HCT116 (cell line): ENCODE measurements at regions not wholly inside any gene's neighbourhood (a gene's known extent, or its start where the extent isn't known, plus 50 kb on each side); places are given as distances from the start of the nearest gene placed in this dataset.

ENCODE experiments used
- ATAC-seq: fragments of 200-7000 bp; cut with Tn5 transposase; 2 replicates; pipeline ENCODE4 v1.9.1; 2020; ENCODE audit warnings: mild to moderate bottlenecking, moderate library complexity
- BruUV-seq: library from RNA; stranded (reverse); fragments of 400-500 nt; replicated peaks from 2 replicates; lab custom pipeline; 2021; lab: Mats Ljungman, UMichigan
- CTCF ChIA-PET: fragments of 300-600 bp; sonication (Branson Sonifier 250); formaldehyde crosslinking; loops from one replicate; lab custom pipeline; 2021; ENCODE audit warnings: antibody characterized with exemption; lab: Charles Lee
- POLR2A ChIA-PET: fragments of 300-600, 350-600 bp; sonication (Branson Sonifier 250); formaldehyde crosslinking; loops from one replicate; lab custom pipeline; 2021; ENCODE audit warnings: antibody characterized with exemption; lab: Charles Lee
- RAD21 ChIA-PET, 2 experiments: fragments of 300-600 bp; sonication (Branson Sonifier 250); formaldehyde crosslinking; loops; one replicate each; lab custom pipeline; 2023; ENCODE audit warnings: low total read pairs in 2 of 2; ENCODE audit not compliant: uncharacterized antibody in 2 of 2, unreplicated experiment in 2 of 2, low non-redundant PET in 1 of 2; lab: Charles Lee
- DNase-seq: peaks from one replicate; pipeline ENCODE4 v3.0.0-alpha.2; 2010; ENCODE audit warnings: low read depth, low spot score
- H2AFZ ChIP-seq: fragments of 200-600 bp; shearing (Covaris generic), sonication (generic); 2 replicates; pipeline ENCODE4 v1.6.1; 2017; ENCODE audit warnings: low read depth, mixed run types, mixed read lengths, antibody characterized with exemption, low read length; ENCODE audit not compliant: poor library complexity, severe bottlenecking
- H3K27ac ChIP-seq: 2 replicates; pipeline ENCODE4 v1.5.1; 2012; ENCODE audit warnings: low read depth, low read length
- H3K27me3 ChIP-seq: fragments of 200-600 bp; sonication (generic); 2 replicates; pipeline ENCODE4 v1.6.1; 2016; ENCODE audit warnings: mixed run types, low read length, mixed read lengths; ENCODE audit not compliant: insufficient read depth
- H3K36me3 ChIP-seq, 2 experiments: fragments of 200-500 bp in 1 of 2; fragments of 200-600 bp in 1 of 2; sonication (Bioruptor generic) in 1 of 2; sonication (generic) in 1 of 2; 2 replicates each; pipeline versions ENCODE4 v1.5.1 to v1.6.1; 2014 to 2016; ENCODE audit warnings: low read length in 2 of 2, inconsistent platforms in 1 of 2, mixed read lengths in 1 of 2, mixed run types in 1 of 2; ENCODE audit not compliant: insufficient read depth in 2 of 2, control insufficient read depth in 1 of 2
- H3K4me1 ChIP-seq, 2 experiments: fragments of 200-600 bp in 1 of 2; sonication (generic) in 1 of 2; 2 replicates each; pipeline versions ENCODE4 v1.5.1 to v1.6.1; 2012 to 2017; ENCODE audit warnings: low read length in 2 of 2, inconsistent platforms in 1 of 2, mild to moderate bottlenecking in 1 of 2, mixed read lengths in 1 of 2, mixed run types in 1 of 2, moderate library complexity in 1 of 2; ENCODE audit not compliant: insufficient read depth in 2 of 2, control insufficient read depth in 1 of 2
- H3K4me2 ChIP-seq: fragments of 200-600 bp; sonication (generic); 2 replicates; pipeline ENCODE4 v1.6.1; 2017; ENCODE audit warnings: mixed run types, low read length, mixed read lengths
- H3K4me3 ChIP-seq, 2 experiments: fragments of 200-600 bp in 1 of 2; sonication (generic) in 1 of 2; replicated peaks in 1 of 2; 2 replicates each; pipeline ENCODE4 v1.5.1; 2011 to 2016; ENCODE audit warnings: low read length in 2 of 2, control low read depth in 1 of 2, low read depth in 1 of 2, mild to moderate bottlenecking in 1 of 2, mixed read lengths in 1 of 2, mixed run types in 1 of 2
- H3K79me2 ChIP-seq: fragments of 200-600 bp; sonication (generic); 2 replicates; pipeline ENCODE4 v1.6.1; 2017; ENCODE audit warnings: mild to moderate bottlenecking, mixed run types, low read length, moderate library complexity, mixed read lengths; ENCODE audit not compliant: insufficient read depth
- H3K9ac ChIP-seq: fragments of 200-600 bp; sonication (generic); 2 replicates; pipeline ENCODE4 v1.6.1; 2016; ENCODE audit warnings: low read length, mixed read lengths
- H3K9me2 ChIP-seq: fragments of 200-600 bp; sonication (generic), shearing (Covaris generic); 2 replicates; pipeline ENCODE4 v1.6.1; 2017; ENCODE audit warnings: mixed run types, mild to moderate bottlenecking, moderate library complexity; ENCODE audit not compliant: insufficient read depth
- H3K9me3 ChIP-seq, 2 experiments: fragments of 200-500 bp in 1 of 2; fragments of 200-600 bp in 1 of 2; sonication (Bioruptor generic) in 1 of 2; sonication (generic) in 1 of 2; 2 replicates each; pipeline ENCODE4 v1.6.1; 2014 to 2017; ENCODE audit warnings: low read length in 2 of 2, mixed read lengths in 2 of 2, inconsistent platforms in 1 of 2, low read depth in 1 of 2, mild to moderate bottlenecking in 1 of 2, mixed run types in 1 of 2, moderate library complexity in 1 of 2; ENCODE audit not compliant: control insufficient read depth in 1 of 2, insufficient read depth in 1 of 2
- H4K20me1 ChIP-seq: fragments of 200-600 bp; sonication (generic), shearing (Covaris generic); 2 replicates; pipeline ENCODE4 v1.6.1; 2017; ENCODE audit warnings: mixed run types, mild to moderate bottlenecking, moderate library complexity; ENCODE audit not compliant: insufficient read depth
- CEBPB ChIP-seq: IDR thresholded peaks from 2 replicates; pipeline ENCODE4 v1.6.1; 2012; ENCODE audit warnings: low read depth
- RAD21 ChIP-seq: IDR thresholded peaks from 2 replicates; pipeline ENCODE4 v1.6.1; 2012; ENCODE audit warnings: low read depth, mild to moderate bottlenecking
- intact Hi-C: fragments of 100-400 bp; cut with micrococcal nuclease; formaldehyde crosslinking; loops from 2 replicates; pipeline ENCODE4 v1.10.0; 2022
- TF ChIP-seq, protein P1 (sequence below): IDR thresholded peaks from 2 replicates; pipeline ENCODE4 v1.6.1; 2011; ENCODE audit warnings: mild to moderate bottlenecking, low read length, moderate library complexity; ENCODE audit not compliant: insufficient replicate concordance; ENCODE audit errors: extremely low read depth
- TF ChIP-seq, protein P2 (sequence below), 3 experiments: fragments of 200-600 bp in 1 of 3; sonication (generic) in 1 of 3; IDR thresholded peaks in 2 of 3; conservative IDR thresholded peaks in 1 of 3; 2 replicates each; pipeline ENCODE4 v1.5.1; 2012 to 2017; ENCODE audit warnings: low read depth in 2 of 3, low read length in 2 of 3, antibody characterized with exemption in 1 of 3, borderline replicate concordance in 1 of 3, control low read depth in 1 of 3, mild to moderate bottlenecking in 1 of 3, mixed read lengths in 1 of 3, mixed run types in 1 of 3, moderate library complexity in 1 of 3; ENCODE audit not compliant: insufficient read depth in 1 of 3
- TF ChIP-seq, protein P3 (sequence below): IDR thresholded peaks from 2 replicates; pipeline ENCODE4 v1.6.1; 2012

DNA sequence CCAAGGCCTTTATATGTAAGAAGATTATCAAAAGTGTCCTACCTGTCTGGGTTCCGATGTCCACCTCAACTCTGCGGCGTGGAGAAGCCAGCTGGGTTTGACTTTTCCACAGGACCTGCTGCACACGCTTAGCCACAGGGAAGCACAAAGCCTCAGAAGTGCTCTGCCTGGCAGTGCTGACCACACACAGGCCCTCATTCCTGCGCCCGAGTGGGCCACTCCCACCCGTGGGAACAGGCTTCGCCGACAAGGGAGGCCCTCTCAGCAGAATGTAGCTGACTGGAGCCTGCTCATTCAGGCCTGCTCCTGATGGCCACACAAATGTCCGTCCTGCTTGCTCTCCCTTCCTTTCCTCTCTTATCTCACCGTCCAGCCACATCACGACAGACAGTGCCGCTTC lies 221.4 kb upstream of the LRRN1 start:
- intact Hi-C loops, result no loop called here
- Histone ChIP-seq H3K9me3 (peaks cover 0 to 21% of the 10 kb centered on the region in 2 experiments; a peak in 1 of 4 replicates), H2AFZ (no peak overlapping the region), H3K9me2 (no peaks in the 10 kb centered on the region), H3K4me2 (no peak overlapping the region), H3K79me2 (no peaks in the 10 kb centered on the region), H3K27ac (no peak overlapping the region), H3K27me3 (no peaks in the 10 kb centered on the region), H3K4me3 (no peak overlapping the region), H3K4me1 (no peaks in the 10 kb centered on the region), H3K36me3 (no peaks in the 10 kb centered on the region), H3K9ac (no peak overlapping the region), H4K20me1 (no peaks in the 10 kb centered on the region)
- ChIA-PET RAD21 (no interaction called here), CTCF (no interaction called here), POLR2A (no interaction called here)
- DNase-seq (no peak), ATAC-seq (no peak)
- TF ChIP-seq, protein P1, sequence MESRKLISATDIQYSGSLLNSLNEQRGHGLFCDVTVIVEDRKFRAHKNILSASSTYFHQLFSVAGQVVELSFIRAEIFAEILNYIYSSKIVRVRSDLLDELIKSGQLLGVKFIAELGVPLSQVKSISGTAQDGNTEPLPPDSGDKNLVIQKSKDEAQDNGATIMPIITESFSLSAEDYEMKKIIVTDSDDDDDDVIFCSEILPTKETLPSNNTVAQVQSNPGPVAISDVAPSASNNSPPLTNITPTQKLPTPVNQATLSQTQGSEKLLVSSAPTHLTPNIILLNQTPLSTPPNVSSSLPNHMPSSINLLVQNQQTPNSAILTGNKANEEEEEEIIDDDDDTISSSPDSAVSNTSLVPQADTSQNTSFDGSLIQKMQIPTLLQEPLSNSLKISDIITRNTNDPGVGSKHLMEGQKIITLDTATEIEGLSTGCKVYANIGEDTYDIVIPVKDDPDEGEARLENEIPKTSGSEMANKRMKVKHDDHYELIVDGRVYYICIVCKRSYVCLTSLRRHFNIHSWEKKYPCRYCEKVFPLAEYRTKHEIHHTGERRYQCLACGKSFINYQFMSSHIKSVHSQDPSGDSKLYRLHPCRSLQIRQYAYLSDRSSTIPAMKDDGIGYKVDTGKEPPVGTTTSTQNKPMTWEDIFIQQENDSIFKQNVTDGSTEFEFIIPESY, result no peak
- TF ChIP-seq, protein P2, sequence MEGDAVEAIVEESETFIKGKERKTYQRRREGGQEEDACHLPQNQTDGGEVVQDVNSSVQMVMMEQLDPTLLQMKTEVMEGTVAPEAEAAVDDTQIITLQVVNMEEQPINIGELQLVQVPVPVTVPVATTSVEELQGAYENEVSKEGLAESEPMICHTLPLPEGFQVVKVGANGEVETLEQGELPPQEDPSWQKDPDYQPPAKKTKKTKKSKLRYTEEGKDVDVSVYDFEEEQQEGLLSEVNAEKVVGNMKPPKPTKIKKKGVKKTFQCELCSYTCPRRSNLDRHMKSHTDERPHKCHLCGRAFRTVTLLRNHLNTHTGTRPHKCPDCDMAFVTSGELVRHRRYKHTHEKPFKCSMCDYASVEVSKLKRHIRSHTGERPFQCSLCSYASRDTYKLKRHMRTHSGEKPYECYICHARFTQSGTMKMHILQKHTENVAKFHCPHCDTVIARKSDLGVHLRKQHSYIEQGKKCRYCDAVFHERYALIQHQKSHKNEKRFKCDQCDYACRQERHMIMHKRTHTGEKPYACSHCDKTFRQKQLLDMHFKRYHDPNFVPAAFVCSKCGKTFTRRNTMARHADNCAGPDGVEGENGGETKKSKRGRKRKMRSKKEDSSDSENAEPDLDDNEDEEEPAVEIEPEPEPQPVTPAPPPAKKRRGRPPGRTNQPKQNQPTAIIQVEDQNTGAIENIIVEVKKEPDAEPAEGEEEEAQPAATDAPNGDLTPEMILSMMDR (IDR thresholded peaks at IDR 0.05 in 2 of 3, conservative IDR thresholded peaks at IDR 0.05 in 1 of 3; ENCODE audit: borderline replicate concordance in 1 of 3, insufficient read depth in 1 of 3, low read depth in 2 of 3, low read length in 2 of 3), result no peak
- TF ChIP-seq RAD21 (no peak), CEBPB (no peak)
- TF ChIP-seq, protein P3, sequence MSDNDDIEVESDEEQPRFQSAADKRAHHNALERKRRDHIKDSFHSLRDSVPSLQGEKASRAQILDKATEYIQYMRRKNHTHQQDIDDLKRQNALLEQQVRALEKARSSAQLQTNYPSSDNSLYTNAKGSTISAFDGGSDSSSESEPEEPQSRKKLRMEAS, result no peak
- BruUV-seq, result no TSS peak
